HCT116 (cell line): ENCODE measurements at regions not wholly inside any gene's neighbourhood (a gene's known extent, or its start where the extent isn't known, plus 50 kb on each side); places are given as distances from the start of the nearest gene placed in this dataset.

Source experiments
- ATAC-seq: fragments of 200-7000 bp; cut with Tn5 transposase; 2 replicates; pipeline ENCODE4 v1.9.1; 2020; ENCODE audit warnings: mild to moderate bottlenecking, moderate library complexity
- BruUV-seq: library from RNA; stranded (reverse); fragments of 400-500 nt; replicated peaks from 2 replicates; lab custom pipeline; 2021; lab: Mats Ljungman, UMichigan
- CTCF ChIA-PET: fragments of 300-600 bp; sonication (Branson Sonifier 250); formaldehyde crosslinking; loops from one replicate; lab custom pipeline; 2021; ENCODE audit warnings: antibody characterized with exemption; lab: Charles Lee
- POLR2A ChIA-PET: fragments of 300-600, 350-600 bp; sonication (Branson Sonifier 250); formaldehyde crosslinking; loops from one replicate; lab custom pipeline; 2021; ENCODE audit warnings: antibody characterized with exemption; lab: Charles Lee
- RAD21 ChIA-PET, 2 experiments: fragments of 300-600 bp; sonication (Branson Sonifier 250); formaldehyde crosslinking; loops; one replicate each; lab custom pipeline; 2023; ENCODE audit warnings: low total read pairs in 2 of 2; ENCODE audit not compliant: uncharacterized antibody in 2 of 2, unreplicated experiment in 2 of 2, low non-redundant PET in 1 of 2; lab: Charles Lee
- DNase-seq: peaks from one replicate; pipeline ENCODE4 v3.0.0-alpha.2; 2010; ENCODE audit warnings: low read depth, low spot score
- H2AFZ ChIP-seq: fragments of 200-600 bp; shearing (Covaris generic), sonication (generic); 2 replicates; pipeline ENCODE4 v1.6.1; 2017; ENCODE audit warnings: low read depth, mixed run types, mixed read lengths, antibody characterized with exemption, low read length; ENCODE audit not compliant: poor library complexity, severe bottlenecking
- H3K27ac ChIP-seq: 2 replicates; pipeline ENCODE4 v1.5.1; 2012; ENCODE audit warnings: low read depth, low read length
- H3K27me3 ChIP-seq: fragments of 200-600 bp; sonication (generic); 2 replicates; pipeline ENCODE4 v1.6.1; 2016; ENCODE audit warnings: mixed run types, low read length, mixed read lengths; ENCODE audit not compliant: insufficient read depth
- H3K36me3 ChIP-seq, 2 experiments: fragments of 200-500 bp in 1 of 2; fragments of 200-600 bp in 1 of 2; sonication (Bioruptor generic) in 1 of 2; sonication (generic) in 1 of 2; 2 replicates each; pipeline versions ENCODE4 v1.5.1 to v1.6.1; 2014 to 2016; ENCODE audit warnings: low read length in 2 of 2, inconsistent platforms in 1 of 2, mixed read lengths in 1 of 2, mixed run types in 1 of 2; ENCODE audit not compliant: insufficient read depth in 2 of 2, control insufficient read depth in 1 of 2
- H3K4me1 ChIP-seq, 2 experiments: fragments of 200-600 bp in 1 of 2; sonication (generic) in 1 of 2; 2 replicates each; pipeline versions ENCODE4 v1.5.1 to v1.6.1; 2012 to 2017; ENCODE audit warnings: low read length in 2 of 2, inconsistent platforms in 1 of 2, mild to moderate bottlenecking in 1 of 2, mixed read lengths in 1 of 2, mixed run types in 1 of 2, moderate library complexity in 1 of 2; ENCODE audit not compliant: insufficient read depth in 2 of 2, control insufficient read depth in 1 of 2
- H3K4me2 ChIP-seq: fragments of 200-600 bp; sonication (generic); 2 replicates; pipeline ENCODE4 v1.6.1; 2017; ENCODE audit warnings: mixed run types, low read length, mixed read lengths
- H3K4me3 ChIP-seq, 2 experiments: fragments of 200-600 bp in 1 of 2; sonication (generic) in 1 of 2; replicated peaks in 1 of 2; 2 replicates each; pipeline ENCODE4 v1.5.1; 2011 to 2016; ENCODE audit warnings: low read length in 2 of 2, control low read depth in 1 of 2, low read depth in 1 of 2, mild to moderate bottlenecking in 1 of 2, mixed read lengths in 1 of 2, mixed run types in 1 of 2
- H3K79me2 ChIP-seq: fragments of 200-600 bp; sonication (generic); 2 replicates; pipeline ENCODE4 v1.6.1; 2017; ENCODE audit warnings: mild to moderate bottlenecking, mixed run types, low read length, moderate library complexity, mixed read lengths; ENCODE audit not compliant: insufficient read depth
- H3K9ac ChIP-seq: fragments of 200-600 bp; sonication (generic); 2 replicates; pipeline ENCODE4 v1.6.1; 2016; ENCODE audit warnings: low read length, mixed read lengths
- H3K9me2 ChIP-seq: fragments of 200-600 bp; sonication (generic), shearing (Covaris generic); 2 replicates; pipeline ENCODE4 v1.6.1; 2017; ENCODE audit warnings: mixed run types, mild to moderate bottlenecking, moderate library complexity; ENCODE audit not compliant: insufficient read depth
- H3K9me3 ChIP-seq, 2 experiments: fragments of 200-500 bp in 1 of 2; fragments of 200-600 bp in 1 of 2; sonication (Bioruptor generic) in 1 of 2; sonication (generic) in 1 of 2; 2 replicates each; pipeline ENCODE4 v1.6.1; 2014 to 2017; ENCODE audit warnings: low read length in 2 of 2, mixed read lengths in 2 of 2, inconsistent platforms in 1 of 2, low read depth in 1 of 2, mild to moderate bottlenecking in 1 of 2, mixed run types in 1 of 2, moderate library complexity in 1 of 2; ENCODE audit not compliant: control insufficient read depth in 1 of 2, insufficient read depth in 1 of 2
- H4K20me1 ChIP-seq: fragments of 200-600 bp; sonication (generic), shearing (Covaris generic); 2 replicates; pipeline ENCODE4 v1.6.1; 2017; ENCODE audit warnings: mixed run types, mild to moderate bottlenecking, moderate library complexity; ENCODE audit not compliant: insufficient read depth
- ELF1 ChIP-seq: IDR thresholded peaks from 2 replicates; pipeline ENCODE4 v1.6.1; 2012; ENCODE audit warnings: low read depth, borderline replicate concordance
- EZH2 ChIP-seq: fragments of 200-600 bp; sonication (generic); IDR thresholded peaks from 2 replicates; pipeline ENCODE4 v1.6.1; 2017; ENCODE audit warnings: antibody characterized with exemption, mixed run types
- EZH2phosphoT487 ChIP-seq: fragments of 200-600 bp; IDR thresholded peaks from 2 replicates; pipeline ENCODE4 v1.6.1; 2018; ENCODE audit warnings: antibody characterized with exemption, borderline replicate concordance
- FOSL1 ChIP-seq: IDR thresholded peaks from 2 replicates; pipeline ENCODE4 v1.6.1; 2012; ENCODE audit warnings: low read depth
- RAD21 ChIP-seq: IDR thresholded peaks from 2 replicates; pipeline ENCODE4 v1.6.1; 2012; ENCODE audit warnings: low read depth, mild to moderate bottlenecking
- REST ChIP-seq: IDR thresholded peaks from 2 replicates; pipeline ENCODE4 v1.6.1; 2012; ENCODE audit warnings: low read depth
- SRF ChIP-seq: IDR thresholded peaks from 2 replicates; pipeline ENCODE4 v1.6.1; 2012; ENCODE audit warnings: low read depth
- intact Hi-C: fragments of 100-400 bp; cut with micrococcal nuclease; formaldehyde crosslinking; loops from 2 replicates; pipeline ENCODE4 v1.10.0; 2022

GRCh38 chr4:84317513-84317912 is 181.6 kb downstream of the NKX6-1 start:
- Histone ChIP-seq H3K36me3 (no peaks in the 10 kb centered on the region), H3K4me3 (no peak overlapping the region), H3K9me3 (no peaks in the 10 kb centered on the region), H3K27ac (no peak overlapping the region), H3K9me2 (no peaks in the 10 kb centered on the region), H3K4me2 (no peak overlapping the region), H3K9ac (no peak overlapping the region), H3K4me1 (no peaks in the 10 kb centered on the region), H2AFZ (no peak overlapping the region), H3K27me3 (no peaks in the 10 kb centered on the region), H4K20me1 (no peaks in the 10 kb centered on the region), H3K79me2 (no peaks in the 10 kb centered on the region)
- CTCF ChIA-PET: no interaction called here
- DNase-seq (no peak), ATAC-seq (no peak)
- BruUV-seq: no TSS peak
- POLR2A ChIA-PET: no interaction called here
- intact Hi-C loops: no loop called here
- RAD21 ChIA-PET: no interaction called here
- no peak for TF ChIP-seq EZH2

GRCh38 chr4:84312426-84313012 is 186.6 kb downstream of the NKX6-1 start:
- no peak for TF ChIP-seq EZH2
- TF ChIP-seq REST: no peak
- TF ChIP-seq FOSL1: no peak
- TF ChIP-seq ELF1: no peak
- no peak for TF ChIP-seq SRF
- TF ChIP-seq RAD21: no peak
- TF ChIP-seq EZH2phosphoT487: no peak
- RAD21 ChIA-PET: no interaction called here
- no peaks in the 10 kb centered on the region for H3K79me2 ChIP-seq

More at GRCh38 chr4:84312426-84313012, 186.6 kb downstream of the NKX6-1 start:
- ChIA-PET POLR2A (no interaction called here), CTCF (no interaction called here)
- Histone ChIP-seq H3K4me1 (no peaks in the 10 kb centered on the region), H2AFZ (no peak overlapping the region), H4K20me1 (no peaks in the 10 kb centered on the region), H3K4me2 (no peak overlapping the region), H3K9me2 (no peaks in the 10 kb centered on the region), H3K9ac (no peak overlapping the region), H3K27me3 (no peaks in the 10 kb centered on the region), H3K27ac (no peak overlapping the region), H3K4me3 (no peak overlapping the region), H3K9me3 (no peaks in the 10 kb centered on the region), H3K36me3 (no peaks in the 10 kb centered on the region)
- ATAC-seq (no peak), DNase-seq (no peak)
- no TSS peak for BruUV-seq
- intact Hi-C loops: no loop called here
